ENCODE measurements at regions not wholly inside any gene's neighbourhood (a gene's known extent, or its start where the extent isn't known, plus 50 kb on each side); places are given as distances from the start of the nearest gene placed in this dataset.
A peak's percentile ranks its signal among the peaks of the same experiment; 100 is the strongest.

- ChIA-PET POLR2A (no interaction called here), CTCF (no interaction called here)
- no peaks in the 10 kb centered on the region for H3K4me1 ChIP-seq (ENCODE audit: control insufficient read depth, insufficient read depth, low read length)
- H3K9me3 ChIP-seq (ENCODE audit: control insufficient read depth, insufficient read depth, low read depth, low read length): no peaks in the 10 kb centered on the region
- no peaks in the 10 kb centered on the region for H3K36me3 ChIP-seq (ENCODE audit: control insufficient read depth in 2 of 2, insufficient read depth in 1 of 2, low read length in 2 of 2)
- H3K27ac ChIP-seq (ENCODE audit: extremely low read depth, low read depth, low read length): no peak overlapping the region
- no peak overlapping the region for H3K4me3 ChIP-seq (ENCODE audit: low read depth, low read length)
- TF ChIP-seq ZNF544 (tag by site-specific recombination; IDR thresholded peaks at IDR 0.05): no peak
These were observed 628.2 kb downstream of the NTRK3 start for GRCh38 chr15:87628311-87628710.

- CTCF ChIA-PET: no interaction called here
- Histone ChIP-seq H3K4me3 (ENCODE audit: low read depth, low read length) (no peak overlapping the region), H3K27ac (ENCODE audit: extremely low read depth, low read depth, low read length) (no peak overlapping the region), H3K36me3 (ENCODE audit: control insufficient read depth in 2 of 2, insufficient read depth in 1 of 2, low read length in 2 of 2) (no peaks in the 10 kb centered on the region), H3K4me1 (ENCODE audit: control insufficient read depth, insufficient read depth, low read length) (no peaks in the 10 kb centered on the region), H3K9me3 (ENCODE audit: control insufficient read depth, insufficient read depth, low read depth, low read length) (no peaks in the 10 kb centered on the region)
- TF ChIP-seq PBX3 (CRISPR knock-in tag; IDR thresholded peaks at IDR 0.05): no peak
- TF ChIP-seq ZNF624 (tag by site-specific recombination; IDR thresholded peaks at IDR 0.05): no peak
- TF ChIP-seq ZNF548 (tag by site-specific recombination; IDR thresholded peaks at IDR 0.05): no peak
- no peak for TF ChIP-seq ZNF777 (tag by site-specific recombination; IDR thresholded peaks at IDR 0.05; ENCODE audit: borderline replicate concordance)
- TF ChIP-seq TCF7L2 (IDR thresholded peaks at IDR 0.05; ENCODE audit: borderline replicate concordance, low read depth, low read length): no peak
- no peak for TF ChIP-seq ZNF174 (tag by site-specific recombination; IDR thresholded peaks at IDR 0.05)
- no peak for TF ChIP-seq ZNF704 (tag by site-specific recombination; IDR thresholded peaks at IDR 0.05)
- TF ChIP-seq ZSCAN4 (tag by site-specific recombination; IDR thresholded peaks at IDR 0.05): no peak
- no peak for TF ChIP-seq ZNF544 (tag by site-specific recombination; IDR thresholded peaks at IDR 0.05)
- TF ChIP-seq GLIS1 (tag by site-specific recombination; IDR thresholded peaks at IDR 0.05): no peak
- TF ChIP-seq ZNF239 (tag by site-specific recombination; IDR thresholded peaks at IDR 0.05): no peak
- TF ChIP-seq ZNF248 (tag by site-specific recombination; IDR thresholded peaks at IDR 0.05): no peak
- TF ChIP-seq PRDM6 (tag by site-specific recombination; IDR thresholded peaks at IDR 0.05): no peak
- POLR2A ChIA-PET: no interaction called here
These were observed 629.7 kb downstream of the NTRK3 start for GRCh38 chr15:87626860-87627259.

GRCh38 chr15:87623832-87624231 lies 632.7 kb downstream of the NTRK3 start:
- peak; percentile 25; the same call in 1 of the 2 replicates for TF ChIP-seq ZNF2 (tag by site-specific recombination; IDR thresholded peaks at IDR 0.05)
- TF ChIP-seq WT1 (tag by site-specific recombination; IDR thresholded peaks at IDR 0.05): no peak
- Histone ChIP-seq H3K36me3 (ENCODE audit: control insufficient read depth in 2 of 2, insufficient read depth in 1 of 2, low read length in 2 of 2) (no peaks in the 10 kb centered on the region), H3K4me3 (ENCODE audit: low read depth, low read length) (no peak overlapping the region), H3K27ac (ENCODE audit: extremely low read depth, low read depth, low read length) (no peak overlapping the region), H3K9me3 (ENCODE audit: control insufficient read depth, insufficient read depth, low read depth, low read length) (no peaks in the 10 kb centered on the region), H3K4me1 (ENCODE audit: control insufficient read depth, insufficient read depth, low read length) (no peaks in the 10 kb centered on the region)
- CTCF ChIA-PET: interaction anchor here (0.6 to 1.6 kb wide), 7 partner anchors 10 to 1359 kb away, joined by 3 to 5 read pairs (median 3); no protein-coding TSS in a partner anchor
- POLR2A ChIA-PET: no interaction called here
